ENCODE measurements at regions not wholly inside any gene's neighbourhood (a gene's known extent, or its start where the extent isn't known, plus 50 kb on each side); places are given as distances from the start of the nearest gene placed in this dataset.
"Not testable (repeated sequence)": the region's sequence is repeated elsewhere in the genome, so short reads cannot be mapped to it uniquely, and the experiment has no call there.

GRCh38 chr14:82667501-82667900 lies 1133.8 kb upstream of the SEL1L start:
- H3K9me3 ChIP-seq (ENCODE audit: control insufficient read depth, insufficient read depth, low read depth, low read length), result no peaks in the 10 kb centered on the region
- H3K36me3 ChIP-seq (ENCODE audit: control insufficient read depth in 2 of 2, insufficient read depth in 1 of 2, low read length in 2 of 2), result no peaks in the 10 kb centered on the region
- ChIA-PET POLR2A (no interaction called here), CTCF (no interaction called here)
- H3K4me3 ChIP-seq (ENCODE audit: low read depth, low read length), result no peak overlapping the region
- no peak for TF ChIP-seq ZNF214 (tag by site-specific recombination; IDR thresholded peaks at IDR 0.05; ENCODE audit: borderline replicate concordance)
- TF ChIP-seq, protein P1, sequence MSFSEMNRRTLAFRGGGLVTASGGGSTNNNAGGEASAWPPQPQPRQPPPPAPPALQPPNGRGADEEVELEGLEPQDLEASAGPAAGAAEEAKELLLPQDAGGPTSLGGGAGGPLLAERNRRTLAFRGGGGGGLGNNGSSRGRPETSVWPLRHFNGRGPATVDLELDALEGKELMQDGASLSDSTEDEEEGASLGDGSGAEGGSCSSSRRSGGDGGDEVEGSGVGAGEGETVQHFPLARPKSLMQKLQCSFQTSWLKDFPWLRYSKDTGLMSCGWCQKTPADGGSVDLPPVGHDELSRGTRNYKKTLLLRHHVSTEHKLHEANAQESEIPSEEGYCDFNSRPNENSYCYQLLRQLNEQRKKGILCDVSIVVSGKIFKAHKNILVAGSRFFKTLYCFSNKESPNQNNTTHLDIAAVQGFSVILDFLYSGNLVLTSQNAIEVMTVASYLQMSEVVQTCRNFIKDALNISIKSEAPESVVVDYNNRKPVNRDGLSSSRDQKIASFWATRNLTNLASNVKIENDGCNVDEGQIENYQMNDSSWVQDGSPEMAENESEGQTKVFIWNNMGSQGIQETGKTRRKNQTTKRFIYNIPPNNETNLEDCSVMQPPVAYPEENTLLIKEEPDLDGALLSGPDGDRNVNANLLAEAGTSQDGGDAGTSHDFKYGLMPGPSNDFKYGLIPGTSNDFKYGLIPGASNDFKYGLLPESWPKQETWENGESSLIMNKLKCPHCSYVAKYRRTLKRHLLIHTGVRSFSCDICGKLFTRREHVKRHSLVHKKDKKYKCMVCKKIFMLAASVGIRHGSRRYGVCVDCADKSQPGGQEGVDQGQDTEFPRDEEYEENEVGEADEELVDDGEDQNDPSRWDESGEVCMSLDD (tag by site-specific recombination; IDR thresholded peaks at IDR 0.05), result no peak
- TF ChIP-seq ZNF791 (tag by site-specific recombination; IDR thresholded peaks at IDR 0.05), result no peak
- no peak for TF ChIP-seq ZNF560 (tag by site-specific recombination; IDR thresholded peaks at IDR 0.05; ENCODE audit: borderline replicate concordance)
- no peaks in the 10 kb centered on the region for H3K4me1 ChIP-seq (ENCODE audit: control insufficient read depth, insufficient read depth, low read length)
- no peak overlapping the region for H3K27ac ChIP-seq (ENCODE audit: extremely low read depth, low read depth, low read length)

- Histone ChIP-seq H3K36me3 (ENCODE audit: control insufficient read depth in 2 of 2, insufficient read depth in 1 of 2, low read length in 2 of 2) (no peaks in the 10 kb centered on the region), H3K4me1 (ENCODE audit: control insufficient read depth, insufficient read depth, low read length) (no peaks in the 10 kb centered on the region), H3K4me3 (ENCODE audit: low read depth, low read length) (no peak overlapping the region), H3K27ac (ENCODE audit: extremely low read depth, low read depth, low read length) (no peak overlapping the region), H3K9me3 (ENCODE audit: control insufficient read depth, insufficient read depth, low read depth, low read length) (no peaks in the 10 kb centered on the region)
- CTCF ChIA-PET, result no interaction called here
- TF ChIP-seq GFI1B (tag by site-specific recombination; IDR thresholded peaks at IDR 0.05) (no peak), PATZ1 (tag by site-specific recombination; IDR thresholded peaks at IDR 0.05) (no peak), ZBTB48 (tag by site-specific recombination; IDR thresholded peaks at IDR 0.05) (no peak)
- TF ChIP-seq, protein P2, sequence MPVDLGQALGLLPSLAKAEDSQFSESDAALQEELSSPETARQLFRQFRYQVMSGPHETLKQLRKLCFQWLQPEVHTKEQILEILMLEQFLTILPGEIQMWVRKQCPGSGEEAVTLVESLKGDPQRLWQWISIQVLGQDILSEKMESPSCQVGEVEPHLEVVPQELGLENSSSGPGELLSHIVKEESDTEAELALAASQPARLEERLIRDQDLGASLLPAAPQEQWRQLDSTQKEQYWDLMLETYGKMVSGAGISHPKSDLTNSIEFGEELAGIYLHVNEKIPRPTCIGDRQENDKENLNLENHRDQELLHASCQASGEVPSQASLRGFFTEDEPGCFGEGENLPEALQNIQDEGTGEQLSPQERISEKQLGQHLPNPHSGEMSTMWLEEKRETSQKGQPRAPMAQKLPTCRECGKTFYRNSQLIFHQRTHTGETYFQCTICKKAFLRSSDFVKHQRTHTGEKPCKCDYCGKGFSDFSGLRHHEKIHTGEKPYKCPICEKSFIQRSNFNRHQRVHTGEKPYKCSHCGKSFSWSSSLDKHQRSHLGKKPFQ (tag by site-specific recombination; IDR thresholded peaks at IDR 0.05), result no peak
- POLR2A ChIA-PET, result no interaction called here
Measured at GRCh38 chr14:82676403-82676802, 1142.8 kb upstream of the SEL1L start.

DNA sequence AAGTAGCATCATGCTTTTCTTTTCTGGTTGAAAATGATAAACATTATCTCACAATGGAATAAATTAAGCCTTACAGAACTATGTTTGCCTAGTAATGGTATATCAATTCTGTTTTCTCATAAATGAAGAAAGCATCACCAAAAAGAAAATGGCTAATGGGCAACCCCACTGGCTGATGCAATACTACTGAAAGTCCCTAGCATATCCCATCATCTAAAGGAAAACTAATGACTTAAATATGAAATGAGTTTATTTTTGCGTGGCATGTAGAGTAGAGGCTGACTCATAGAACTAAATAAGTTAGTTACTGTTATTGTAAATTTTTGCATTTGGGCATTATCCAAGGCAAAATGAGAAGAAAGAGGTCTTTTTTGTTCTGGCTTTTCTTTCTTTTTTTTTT lies 1156.3 kb upstream of the SEL1L start:
- H3K4me3 ChIP-seq (ENCODE audit: low read depth, low read length), result no peak overlapping the region
- no peaks in the 10 kb centered on the region for H3K4me1 ChIP-seq (ENCODE audit: control insufficient read depth, insufficient read depth, low read length)
- no peak for TF ChIP-seq HOXC10 (CRISPR knock-in tag; IDR thresholded peaks at IDR 0.05)
- TF ChIP-seq ZSCAN30 (tag by site-specific recombination; IDR thresholded peaks at IDR 0.05), result no peak
- no peak for TF ChIP-seq ZNF654 (tag by site-specific recombination; IDR thresholded peaks at IDR 0.05; ENCODE audit: low read depth)
- TF ChIP-seq ZFP37 (tag by site-specific recombination; IDR thresholded peaks at IDR 0.05), result no peak
- TF ChIP-seq ZNF341 (tag by site-specific recombination; IDR thresholded peaks at IDR 0.05; ENCODE audit: low read depth), result no peak
- no peak for TF ChIP-seq ZNF701 (tag by site-specific recombination; IDR thresholded peaks at IDR 0.05)
- TF ChIP-seq ZNF10 (tag by site-specific recombination; IDR thresholded peaks at IDR 0.05), result no peak
- no peaks in the 10 kb centered on the region for H3K9me3 ChIP-seq (ENCODE audit: control insufficient read depth, insufficient read depth, low read depth, low read length)
- ChIA-PET CTCF (no interaction called here), POLR2A (no interaction called here)
- no peak overlapping the region for H3K27ac ChIP-seq (ENCODE audit: extremely low read depth, low read depth, low read length)
- no peaks in the 10 kb centered on the region for H3K36me3 ChIP-seq (ENCODE audit: control insufficient read depth in 2 of 2, insufficient read depth in 1 of 2, low read length in 2 of 2)

- H3K9me3 ChIP-seq (ENCODE audit: control insufficient read depth, insufficient read depth, low read depth, low read length); H3K4me1 ChIP-seq (ENCODE audit: control insufficient read depth, insufficient read depth, low read length); POLR2A ChIA-PET; CTCF ChIA-PET; H3K27ac ChIP-seq (ENCODE audit: extremely low read depth, low read depth, low read length); H3K4me3 ChIP-seq (ENCODE audit: low read depth, low read length); H3K36me3 ChIP-seq (ENCODE audit: control insufficient read depth in 2 of 2, insufficient read depth in 1 of 2, low read length in 2 of 2): not testable (repeated sequence)
Measured at GRCh38 chr14:82691191-82691590, 1157.5 kb upstream of the SEL1L start.
